Gastroesophageal sphincter (tissue), 3 donors: ENCODE measurements at regions not wholly inside any gene's neighbourhood (a gene's known extent, or its start where the extent isn't known, plus 50 kb on each side); places are given as distances from the start of the nearest gene placed in this dataset.

Experiments used
- CTCF ChIP-seq, 4 experiments: fragments of 200-600 bp in 2 of 4; fragments of 450-650 bp in 2 of 4; sonication (generic) in 1 of 4; IDR thresholded peaks; one replicate each; pipeline ENCODE4 v1.5.1; 2017 to 2019; ENCODE audit warnings: antibody characterized with exemption in 4 of 4, mild to moderate bottlenecking in 2 of 4, moderate library complexity in 2 of 4
- EP300 ChIP-seq: sonication (generic); formaldehyde crosslinking; IDR thresholded peaks from one replicate; pipeline ENCODE4 v1.6.1; 2017; ENCODE audit warnings: antibody characterized with exemption, mild to moderate bottlenecking
- POLR2A ChIP-seq, 2 donors: fragments of 450-650 bp; IDR thresholded peaks; one replicate each; pipeline ENCODE4 v1.6.1; 2017; ENCODE audit warnings: antibody characterized with exemption in 2 of 2, mild to moderate bottlenecking in 2 of 2, moderate library complexity in 1 of 2
- POLR2AphosphoS5 ChIP-seq: sonication (generic); formaldehyde crosslinking; IDR thresholded peaks from one replicate; pipeline ENCODE4 v1.6.1; 2017; ENCODE audit warnings: antibody characterized with exemption

DNA sequence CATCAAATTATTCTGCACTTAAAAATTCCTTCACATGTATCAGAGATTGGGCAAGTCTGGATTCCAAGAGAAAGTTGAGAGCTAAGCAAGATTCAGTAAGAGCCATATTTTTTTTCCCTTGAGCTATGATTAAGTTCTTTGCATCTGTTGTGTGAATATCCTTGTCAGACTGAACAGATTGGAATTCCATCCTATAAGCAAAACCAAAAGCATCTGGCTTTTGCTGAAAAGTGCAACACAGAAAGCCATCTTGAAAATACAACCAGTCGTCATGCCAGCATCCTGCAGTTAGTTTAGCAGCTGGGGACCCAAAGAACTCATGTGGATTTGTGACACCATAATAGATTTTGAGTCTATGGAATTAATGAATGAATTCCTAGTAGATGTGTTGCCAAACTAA, 316.9 kb downstream of the MTRR start:
- no peak for TF ChIP-seq CTCF (IDR thresholded peaks at IDR 0.05)
- TF ChIP-seq POLR2A (IDR thresholded peaks at IDR 0.05) = no peak
- TF ChIP-seq POLR2AphosphoS5 = no peak
- TF ChIP-seq EP300 = no peak
